Hepatocyte (in vitro differentiated cells): ENCODE measurements at regions not wholly inside any gene's neighbourhood (a gene's known extent, or its start where the extent isn't known, plus 50 kb on each side); places are given as distances from the start of the nearest gene placed in this dataset.

Source experiments
- CTCF ChIP-seq: fragments of 200-600 bp; sonication (generic); IDR thresholded peaks from 2 replicates; pipeline ENCODE4 v1.5.1; 2016; ENCODE audit warnings: antibody characterized with exemption, mild to moderate bottlenecking; ENCODE audit not compliant: poor library complexity
- EZH2 ChIP-seq: fragments of 200-600 bp; sonication (generic); IDR thresholded peaks from 2 replicates; pipeline ENCODE4 v1.6.1; 2016; ENCODE audit warnings: antibody characterized with exemption, mild to moderate bottlenecking, borderline replicate concordance

- TF ChIP-seq EZH2 (no peak), CTCF (no peak)
Observed at GRCh38 chr7:25459057-25459456, 230.8 kb upstream of the NPVF start.
